ENCODE measurements at regions not wholly inside any gene's neighbourhood (a gene's known extent, or its start where the extent isn't known, plus 50 kb on each side); places are given as distances from the start of the nearest gene placed in this dataset.

DNA sequence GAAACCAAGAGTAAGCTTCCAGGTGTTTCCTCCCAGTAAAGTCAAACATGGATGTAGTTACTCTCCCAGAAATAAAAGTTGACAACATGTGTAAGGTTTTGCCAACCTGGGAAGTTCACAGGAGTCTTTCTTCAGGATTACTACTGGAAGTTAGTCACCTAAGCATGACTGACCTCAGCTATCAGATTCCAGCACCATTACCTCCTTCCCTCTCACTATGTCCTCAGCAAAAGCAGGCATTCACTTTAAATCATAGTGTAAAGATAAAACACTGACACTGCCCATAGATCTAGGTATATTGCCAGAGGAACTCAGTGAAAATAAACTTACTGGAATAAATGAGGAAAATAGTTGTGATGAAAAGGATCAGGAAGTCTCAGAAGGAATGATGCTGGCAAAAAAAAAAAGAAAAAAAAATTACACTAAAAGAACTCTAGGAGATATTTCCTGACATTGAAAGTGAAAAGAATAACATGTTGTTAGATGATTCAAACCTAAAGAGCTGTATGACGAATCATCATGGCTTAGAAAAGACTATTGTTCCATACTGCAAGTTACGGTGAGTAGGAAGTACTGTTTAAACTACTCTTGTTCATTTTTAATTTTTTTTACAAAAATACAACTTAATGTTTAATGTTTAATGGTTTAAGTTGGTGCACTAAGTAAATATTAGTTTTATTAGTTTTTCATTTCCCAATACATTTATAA, 484.5 kb upstream of the ZNF804A start:
- POLR2A ChIA-PET = no interaction called here
- TF ChIP-seq MYC (IDR thresholded peaks at IDR 0.05; ENCODE audit: low read depth, low read length) (no peak), GATA2 (IDR thresholded peaks at IDR 0.05; ENCODE audit: insufficient read depth, insufficient read length, low read depth, low read length) (no peak), JUN (IDR thresholded peaks at IDR 0.05; ENCODE audit: borderline replicate concordance, insufficient read depth, insufficient read length, low read depth) (no peak), FOS (IDR thresholded peaks at IDR 0.05; ENCODE audit: borderline replicate concordance, insufficient read depth, low read length) (no peak), EZH2 (IDR thresholded peaks at IDR 0.05; ENCODE audit: borderline replicate concordance, low read depth, low read length, severe bottlenecking) (no peak), POLR2A (IDR thresholded peaks at IDR 0.05; ENCODE audit: low read depth, low read length) (no peak), POLR2AphosphoS5 (IDR thresholded peaks at IDR 0.05; ENCODE audit: insufficient read depth, low read depth, low read length) (no peak)
- TF ChIP-seq, protein P1, sequence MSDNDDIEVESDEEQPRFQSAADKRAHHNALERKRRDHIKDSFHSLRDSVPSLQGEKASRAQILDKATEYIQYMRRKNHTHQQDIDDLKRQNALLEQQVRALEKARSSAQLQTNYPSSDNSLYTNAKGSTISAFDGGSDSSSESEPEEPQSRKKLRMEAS (IDR thresholded peaks at IDR 0.05; ENCODE audit: insufficient read depth, insufficient read length) = no peak
- TF ChIP-seq, protein P2, sequence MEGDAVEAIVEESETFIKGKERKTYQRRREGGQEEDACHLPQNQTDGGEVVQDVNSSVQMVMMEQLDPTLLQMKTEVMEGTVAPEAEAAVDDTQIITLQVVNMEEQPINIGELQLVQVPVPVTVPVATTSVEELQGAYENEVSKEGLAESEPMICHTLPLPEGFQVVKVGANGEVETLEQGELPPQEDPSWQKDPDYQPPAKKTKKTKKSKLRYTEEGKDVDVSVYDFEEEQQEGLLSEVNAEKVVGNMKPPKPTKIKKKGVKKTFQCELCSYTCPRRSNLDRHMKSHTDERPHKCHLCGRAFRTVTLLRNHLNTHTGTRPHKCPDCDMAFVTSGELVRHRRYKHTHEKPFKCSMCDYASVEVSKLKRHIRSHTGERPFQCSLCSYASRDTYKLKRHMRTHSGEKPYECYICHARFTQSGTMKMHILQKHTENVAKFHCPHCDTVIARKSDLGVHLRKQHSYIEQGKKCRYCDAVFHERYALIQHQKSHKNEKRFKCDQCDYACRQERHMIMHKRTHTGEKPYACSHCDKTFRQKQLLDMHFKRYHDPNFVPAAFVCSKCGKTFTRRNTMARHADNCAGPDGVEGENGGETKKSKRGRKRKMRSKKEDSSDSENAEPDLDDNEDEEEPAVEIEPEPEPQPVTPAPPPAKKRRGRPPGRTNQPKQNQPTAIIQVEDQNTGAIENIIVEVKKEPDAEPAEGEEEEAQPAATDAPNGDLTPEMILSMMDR (IDR thresholded peaks at IDR 0.05; ENCODE audit: extremely low read depth in 1 of 2, insufficient read depth in 1 of 2, low read depth in 1 of 2, low read length in 2 of 2) = no peak
- H3K4me3 ChIP-seq (replicated peaks in 1 of 3; ENCODE audit: insufficient read depth in 1 of 3, low read depth in 1 of 3, low read length in 3 of 3) = no peak overlapping the region
- no peak overlapping the region for H3K9ac ChIP-seq (replicated peaks; ENCODE audit: extremely low read depth, insufficient read depth, low read length)
- no peak overlapping the region for H3K4me2 ChIP-seq (ENCODE audit: insufficient read depth, low read length)
- H3K27ac ChIP-seq (ENCODE audit: insufficient read depth, low read depth, low read length) = no peak overlapping the region
- H2AFZ ChIP-seq (ENCODE audit: low read depth, low read length) = no peak overlapping the region
- no peaks in the 10 kb centered on the region for H3K36me3 ChIP-seq (ENCODE audit: control insufficient read depth in 2 of 2, extremely low read depth in 1 of 2, insufficient read depth in 2 of 2, low read length in 2 of 2)
- CTCF ChIA-PET = no interaction called here
- FAIRE-seq = no peak
- H3K9me3 ChIP-seq (replicated peaks; ENCODE audit: control insufficient read depth, insufficient read depth, low read length) = no peaks in the 10 kb centered on the region
- H4K20me1 ChIP-seq (replicated peaks; ENCODE audit: control insufficient read depth, extremely low read depth, insufficient read depth, low read length) = no peaks in the 10 kb centered on the region
- H3K9me1 ChIP-seq (replicated peaks; ENCODE audit: control insufficient read depth, extremely low read depth, insufficient read depth, low read length) = no peaks in the 10 kb centered on the region
- H3K79me2 ChIP-seq (ENCODE audit: control insufficient read depth, insufficient read depth, low read length) = no peaks in the 10 kb centered on the region
- no peaks in the 10 kb centered on the region for H3K4me1 ChIP-seq (ENCODE audit: control insufficient read depth, extremely low read depth, insufficient read depth, low read length)
- peak; percentile 40 for DNase-seq (ENCODE audit: low read depth, low spot score)
- no peaks in the 10 kb centered on the region for H3K27me3 ChIP-seq (ENCODE audit: control insufficient read depth in 2 of 2, insufficient read depth in 2 of 2, low read length in 2 of 2)
- dilution Hi-C loops (cut with MboI; ENCODE audit: extremely low pct_ligation_motif_present, low sequenced_read_pairs) (no loop called here), intact Hi-C loops (cut with micrococcal nuclease) (no loop called here)
- BruUV-seq (replicated peaks) = no TSS peak

All from endothelial cell of umbilical vein (primary cell).